IPS-20b (cell line): ENCODE measurements at regions not wholly inside any gene's neighbourhood (a gene's known extent, or its start where the extent isn't known, plus 50 kb on each side); places are given as distances from the start of the nearest gene placed in this dataset.

ENCODE experiments used
- H3K27ac ChIP-seq: one replicate; pipeline ENCODE4 v1.5.1; 2013; ENCODE audit warnings: low read length
- H3K27me3 ChIP-seq: 2 replicates; pipeline ENCODE4 v1.6.1; 2013; ENCODE audit warnings: mild to moderate bottlenecking, low read length, inconsistent platforms; ENCODE audit not compliant: insufficient read depth
- H3K36me3 ChIP-seq: 2 replicates; pipeline ENCODE4 v1.6.1; 2013; ENCODE audit warnings: low read depth, mild to moderate bottlenecking, inconsistent platforms, low read length, moderate library complexity; ENCODE audit not compliant: insufficient read depth
- H3K4me1 ChIP-seq: 2 replicates; pipeline ENCODE4 v1.6.1; 2013; ENCODE audit warnings: mild to moderate bottlenecking, control low read depth, inconsistent platforms, low read length, moderate library complexity; ENCODE audit not compliant: insufficient read depth
- H3K4me3 ChIP-seq: 2 replicates; pipeline ENCODE4 v1.5.1; 2013; ENCODE audit warnings: mild to moderate bottlenecking, low read length, inconsistent platforms
- H3K9ac ChIP-seq: 2 replicates; pipeline ENCODE4 v1.6.1; 2013; ENCODE audit warnings: low read depth, mild to moderate bottlenecking, inconsistent platforms, low read length, moderate library complexity
- H3K9me3 ChIP-seq: 2 replicates; pipeline ENCODE4 v1.6.1; 2013; ENCODE audit warnings: mild to moderate bottlenecking, low read depth, low read length, inconsistent platforms; ENCODE audit not compliant: insufficient read depth

- Histone ChIP-seq H3K9ac (no peak overlapping the region), H3K36me3 (no peaks in the 10 kb centered on the region), H3K27ac (no peak overlapping the region), H3K9me3 (no peaks in the 10 kb centered on the region), H3K27me3 (no peaks in the 10 kb centered on the region), H3K4me1 (peaks cover 6% of the 10 kb centered on the region; the same call in 1 of the 2 replicates), H3K4me3 (no peak overlapping the region)
Observed at GRCh38 chr21:35583566-35584216, 476.6 kb downstream of the SETD4 start.

- Histone ChIP-seq H3K4me1 (peaks cover 6% of the 10 kb centered on the region; the same call in 1 of the 2 replicates), H3K9me3 (no peaks in the 10 kb centered on the region), H3K27me3 (no peaks in the 10 kb centered on the region), H3K27ac (no peak overlapping the region), H3K36me3 (no peaks in the 10 kb centered on the region), H3K9ac (no peak overlapping the region), H3K4me3 (no peak overlapping the region)
Observed at GRCh38 chr21:35582731-35583130, 477.6 kb downstream of the SETD4 start.

- Histone ChIP-seq H3K4me3 (no peak overlapping the region), H3K4me1 (peaks cover 6% of the 10 kb centered on the region; the same call in 1 of the 2 replicates), H3K27ac (no peak overlapping the region), H3K9me3 (no peaks in the 10 kb centered on the region), H3K27me3 (no peaks in the 10 kb centered on the region), H3K9ac (no peak overlapping the region), H3K36me3 (no peaks in the 10 kb centered on the region)
Observed at GRCh38 chr21:35581640-35582039, 478.7 kb downstream of the SETD4 start.

- H3K27ac ChIP-seq = no peak overlapping the region
- no peak overlapping the region for H3K9ac ChIP-seq
- no peaks in the 10 kb centered on the region for H3K36me3 ChIP-seq
- no peaks in the 10 kb centered on the region for H3K27me3 ChIP-seq
- no peak overlapping the region for H3K4me3 ChIP-seq
- H3K9me3 ChIP-seq = no peaks in the 10 kb centered on the region
- no peaks in the 10 kb centered on the region for H3K4me1 ChIP-seq
Observed at GRCh38 chr21:35579520-35580293, 480.6 kb downstream of the SETD4 start.

GRCh38 chr21:35578831-35579471, 481.4 kb downstream of the SETD4 start:
- Histone ChIP-seq H3K36me3 (no peaks in the 10 kb centered on the region), H3K27ac (no peak overlapping the region), H3K9ac (no peak overlapping the region), H3K4me1 (no peaks in the 10 kb centered on the region), H3K27me3 (no peaks in the 10 kb centered on the region), H3K4me3 (no peak overlapping the region), H3K9me3 (no peaks in the 10 kb centered on the region)

- Histone ChIP-seq H3K9me3 (no peaks in the 10 kb centered on the region), H3K4me3 (no peak overlapping the region), H3K4me1 (no peaks in the 10 kb centered on the region), H3K27ac (no peak overlapping the region), H3K36me3 (no peaks in the 10 kb centered on the region), H3K27me3 (no peaks in the 10 kb centered on the region), H3K9ac (no peak overlapping the region)
Observed at GRCh38 chr21:35578347-35578782, 482.0 kb downstream of the SETD4 start.

- no peak overlapping the region for H3K27ac ChIP-seq
- H3K36me3 ChIP-seq = no peaks in the 10 kb centered on the region
- no peak overlapping the region for H3K4me3 ChIP-seq
- no peaks in the 10 kb centered on the region for H3K9me3 ChIP-seq
- H3K9ac ChIP-seq = no peak overlapping the region
- no peaks in the 10 kb centered on the region for H3K27me3 ChIP-seq
- no peaks in the 10 kb centered on the region for H3K4me1 ChIP-seq
Observed at GRCh38 chr21:35575280-35575915, 484.9 kb downstream of the SETD4 start.

- Histone ChIP-seq H3K36me3 (no peaks in the 10 kb centered on the region), H3K4me3 (no peak overlapping the region), H3K27ac (no peak overlapping the region), H3K27me3 (no peaks in the 10 kb centered on the region), H3K9ac (no peak overlapping the region), H3K9me3 (no peaks in the 10 kb centered on the region), H3K4me1 (no peaks in the 10 kb centered on the region)
Observed at GRCh38 chr21:35573472-35574374, 486.6 kb downstream of the SETD4 start.

GRCh38 chr21:35571910-35572309, 488.4 kb downstream of the SETD4 start:
- no peak overlapping the region for H3K4me3 ChIP-seq
- H3K36me3 ChIP-seq = no peaks in the 10 kb centered on the region
- no peak overlapping the region for H3K27ac ChIP-seq
- H3K9ac ChIP-seq = no peak overlapping the region
- H3K27me3 ChIP-seq = no peaks in the 10 kb centered on the region
- no peaks in the 10 kb centered on the region for H3K4me1 ChIP-seq
- H3K9me3 ChIP-seq = peaks cover 5% of the 10 kb centered on the region

GRCh38 chr21:35568643-35569042, 491.7 kb downstream of the SETD4 start:
- Histone ChIP-seq H3K4me3 (no peak overlapping the region), H3K9ac (no peak overlapping the region), H3K4me1 (peaks cover 7% of the 10 kb centered on the region; the same call in 1 of the 2 replicates), H3K36me3 (no peaks in the 10 kb centered on the region), H3K27ac (no peak overlapping the region), H3K27me3 (no peaks in the 10 kb centered on the region), H3K9me3 (peaks cover 5% of the 10 kb centered on the region)

- H3K9me3 ChIP-seq = peaks cover 5% of the 10 kb centered on the region
- H3K4me1 ChIP-seq = peaks cover 7% of the 10 kb centered on the region; the same call in 1 of the 2 replicates
- H3K9ac ChIP-seq = no peak overlapping the region
- no peak overlapping the region for H3K4me3 ChIP-seq
- H3K27me3 ChIP-seq = no peaks in the 10 kb centered on the region
- H3K36me3 ChIP-seq = no peaks in the 10 kb centered on the region
- no peak overlapping the region for H3K27ac ChIP-seq
Observed at GRCh38 chr21:35566874-35567273, 493.5 kb downstream of the SETD4 start.
